ENCODE measurements at regions not wholly inside any gene's neighbourhood (a gene's known extent, or its start where the extent isn't known, plus 50 kb on each side); places are given as distances from the start of the nearest gene placed in this dataset.

DNA sequence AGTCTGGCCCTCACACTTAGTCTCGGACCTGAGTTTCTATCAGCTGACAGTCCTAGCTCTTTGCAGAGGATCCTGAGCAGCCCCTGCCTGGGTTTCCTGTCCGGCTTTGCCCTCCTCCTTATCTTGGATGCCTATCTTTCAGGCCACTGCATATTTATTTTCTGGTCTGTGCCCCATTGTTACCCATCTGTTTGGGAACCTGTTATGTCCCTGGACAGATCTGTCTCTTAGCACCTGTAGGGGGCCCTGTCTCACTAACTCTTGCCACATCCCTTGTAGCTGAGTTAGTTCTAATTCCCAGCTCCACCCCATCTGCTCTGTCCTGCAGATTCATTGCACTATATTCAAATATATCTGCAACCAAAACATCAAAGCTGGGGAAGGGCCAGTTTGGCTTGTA lies 514.9 kb upstream of the LCORL start:
- DNase-seq (ENCODE audit: low spot score) = no peak

DNA sequence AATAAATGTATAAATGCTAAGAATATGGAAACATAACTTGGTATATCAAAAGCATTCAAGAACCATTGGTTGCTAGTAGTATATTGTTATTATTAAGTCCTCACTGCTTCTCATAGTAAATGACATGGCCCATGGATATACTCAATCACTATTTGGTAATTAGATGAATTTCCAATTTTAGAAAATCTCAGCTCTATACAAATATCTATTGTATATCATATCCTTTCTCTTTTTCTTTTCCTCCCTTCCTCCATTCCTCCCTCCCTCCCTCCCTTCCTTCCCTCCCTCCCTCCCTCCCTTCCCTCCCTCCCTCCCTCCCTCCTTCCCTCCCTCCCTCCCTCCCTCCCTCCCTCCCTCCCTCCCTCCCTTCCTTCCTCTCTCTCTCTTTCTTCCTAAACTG lies 514.4 kb upstream of the LCORL start:
- TF ChIP-seq, protein P1, sequence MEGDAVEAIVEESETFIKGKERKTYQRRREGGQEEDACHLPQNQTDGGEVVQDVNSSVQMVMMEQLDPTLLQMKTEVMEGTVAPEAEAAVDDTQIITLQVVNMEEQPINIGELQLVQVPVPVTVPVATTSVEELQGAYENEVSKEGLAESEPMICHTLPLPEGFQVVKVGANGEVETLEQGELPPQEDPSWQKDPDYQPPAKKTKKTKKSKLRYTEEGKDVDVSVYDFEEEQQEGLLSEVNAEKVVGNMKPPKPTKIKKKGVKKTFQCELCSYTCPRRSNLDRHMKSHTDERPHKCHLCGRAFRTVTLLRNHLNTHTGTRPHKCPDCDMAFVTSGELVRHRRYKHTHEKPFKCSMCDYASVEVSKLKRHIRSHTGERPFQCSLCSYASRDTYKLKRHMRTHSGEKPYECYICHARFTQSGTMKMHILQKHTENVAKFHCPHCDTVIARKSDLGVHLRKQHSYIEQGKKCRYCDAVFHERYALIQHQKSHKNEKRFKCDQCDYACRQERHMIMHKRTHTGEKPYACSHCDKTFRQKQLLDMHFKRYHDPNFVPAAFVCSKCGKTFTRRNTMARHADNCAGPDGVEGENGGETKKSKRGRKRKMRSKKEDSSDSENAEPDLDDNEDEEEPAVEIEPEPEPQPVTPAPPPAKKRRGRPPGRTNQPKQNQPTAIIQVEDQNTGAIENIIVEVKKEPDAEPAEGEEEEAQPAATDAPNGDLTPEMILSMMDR (IDR thresholded peaks at IDR 0.05; ENCODE audit: unreplicated experiment) = no peak
- Mint-ChIP-seq H3K27me3 (ENCODE audit: unreplicated experiment) (no peaks in the 10 kb centered on the region), H3K27ac (ENCODE audit: unreplicated experiment) (no peak overlapping the region), H3K9me3 (ENCODE audit: unreplicated experiment) (peaks cover 4% of the 10 kb centered on the region), H3K36me3 (ENCODE audit: low read depth, unreplicated experiment) (no peaks in the 10 kb centered on the region), H3K4me3 (ENCODE audit: unreplicated experiment) (no peak overlapping the region), H3K4me1 (ENCODE audit: unreplicated experiment) (peaks cover 16% of the 10 kb centered on the region)
- DNase-seq (ENCODE audit: low spot score) = no peak

More for the DNA sequence above, 514.9 kb upstream of the LCORL start:
- TF ChIP-seq, protein P1 (IDR thresholded peaks at IDR 0.05; ENCODE audit: unreplicated experiment) = no peak
- H3K4me1 Mint-ChIP-seq (ENCODE audit: unreplicated experiment) = peaks cover 16% of the 10 kb centered on the region
- no peaks in the 10 kb centered on the region for H3K27me3 Mint-ChIP-seq (ENCODE audit: unreplicated experiment)
- H3K36me3 Mint-ChIP-seq (ENCODE audit: low read depth, unreplicated experiment) = no peaks in the 10 kb centered on the region
- H3K27ac Mint-ChIP-seq (ENCODE audit: unreplicated experiment) = no peak overlapping the region
- H3K9me3 Mint-ChIP-seq (ENCODE audit: unreplicated experiment) = peaks cover 4% of the 10 kb centered on the region
- no peak overlapping the region for H3K4me3 Mint-ChIP-seq (ENCODE audit: unreplicated experiment)

DNA sequence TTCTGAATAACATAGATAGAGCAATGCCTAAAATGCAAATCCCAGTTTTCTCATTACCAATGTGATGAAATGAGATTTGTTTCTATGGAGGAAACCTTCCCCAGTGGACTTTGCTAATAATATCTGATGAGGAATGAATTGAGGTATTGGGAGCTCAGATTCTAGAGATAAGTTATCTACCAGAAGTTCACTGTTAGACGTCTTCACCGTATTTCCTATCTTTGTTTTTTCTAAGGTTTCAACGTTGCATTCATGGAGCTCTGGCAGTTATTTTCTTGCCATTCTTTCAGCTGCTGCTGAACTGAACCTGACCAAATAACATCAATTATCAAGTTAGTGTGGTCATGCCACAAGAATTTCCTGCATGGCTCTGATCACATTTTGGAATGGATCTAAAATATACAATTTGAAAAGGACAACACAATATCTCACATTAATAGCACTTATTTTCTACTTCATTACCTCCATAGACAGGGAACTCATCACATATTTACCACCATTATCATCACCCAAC lies 511.8 kb upstream of the LCORL start:
- Mint-ChIP-seq H3K27ac (ENCODE audit: unreplicated experiment) (no peak overlapping the region), H3K27me3 (ENCODE audit: unreplicated experiment) (no peaks in the 10 kb centered on the region), H3K4me3 (ENCODE audit: unreplicated experiment) (no peak overlapping the region), H3K36me3 (ENCODE audit: low read depth, unreplicated experiment) (no peaks in the 10 kb centered on the region), H3K4me1 (ENCODE audit: unreplicated experiment) (peaks cover 9% of the 10 kb centered on the region), H3K9me3 (ENCODE audit: unreplicated experiment) (no peaks in the 10 kb centered on the region)
- DNase-seq (ENCODE audit: low spot score) = no peak
- TF ChIP-seq, protein P1 (IDR thresholded peaks at IDR 0.05; ENCODE audit: unreplicated experiment) = no peak

DNA sequence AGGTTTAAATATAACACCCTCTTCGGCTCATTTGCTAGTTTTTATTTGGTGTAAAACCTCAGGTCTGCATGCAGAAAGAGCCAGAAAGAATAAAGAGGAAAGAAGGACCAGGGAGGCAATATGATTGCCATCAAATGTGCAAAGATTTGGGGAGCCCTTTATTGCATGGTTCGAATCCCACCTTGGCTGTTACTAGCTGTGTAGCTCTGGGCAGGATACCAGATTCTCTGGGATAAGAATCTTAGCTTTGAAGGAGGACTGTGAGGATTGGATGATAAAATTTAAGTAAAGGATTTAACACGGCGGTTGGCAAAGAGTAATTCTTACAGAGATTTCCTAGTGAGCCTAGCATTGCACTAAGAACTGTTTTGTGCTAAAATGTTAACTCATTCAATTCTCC lies 510.2 kb upstream of the LCORL start:
- no peak overlapping the region for H3K4me3 Mint-ChIP-seq (ENCODE audit: unreplicated experiment)

DNA sequence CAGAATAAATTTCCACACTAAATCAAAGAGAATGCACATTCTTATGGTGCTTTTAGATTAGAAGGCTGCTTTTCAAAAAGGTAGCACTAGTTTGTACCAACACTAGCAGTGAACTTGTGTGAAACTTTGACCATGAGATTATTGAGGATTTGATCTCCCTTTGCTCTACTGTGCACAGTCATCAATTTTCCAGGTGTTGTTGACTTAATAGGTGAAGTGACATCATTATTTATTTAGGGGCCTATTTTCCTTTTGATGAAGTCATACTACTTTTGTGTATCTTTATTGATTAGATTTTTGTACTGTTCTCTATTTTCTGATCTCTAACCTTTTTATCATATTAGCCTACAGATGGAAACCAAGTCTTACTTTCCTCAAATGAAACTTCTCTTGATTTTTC lies 507.9 kb upstream of the LCORL start:
- Mint-ChIP-seq H3K36me3 (ENCODE audit: low read depth, unreplicated experiment) (no peaks in the 10 kb centered on the region), H3K27me3 (ENCODE audit: unreplicated experiment) (peaks cover 2% of the 10 kb centered on the region), H3K9me3 (ENCODE audit: unreplicated experiment) (no peaks in the 10 kb centered on the region), H3K27ac (ENCODE audit: unreplicated experiment) (no peak overlapping the region), H3K4me1 (ENCODE audit: unreplicated experiment) (peaks cover 4% of the 10 kb centered on the region), H3K4me3 (ENCODE audit: unreplicated experiment) (no peak overlapping the region)
- TF ChIP-seq, protein P1 (IDR thresholded peaks at IDR 0.05; ENCODE audit: unreplicated experiment) = no peak
- DNase-seq (ENCODE audit: low spot score) = no peak

More for the DNA sequence above, 510.2 kb upstream of the LCORL start:
- H3K9me3 Mint-ChIP-seq (ENCODE audit: unreplicated experiment) = no peaks in the 10 kb centered on the region
- H3K36me3 Mint-ChIP-seq (ENCODE audit: low read depth, unreplicated experiment) = no peaks in the 10 kb centered on the region
- H3K27ac Mint-ChIP-seq (ENCODE audit: unreplicated experiment) = no peak overlapping the region
- no peak for DNase-seq (ENCODE audit: low spot score)
- peaks cover 9% of the 10 kb centered on the region for H3K4me1 Mint-ChIP-seq (ENCODE audit: unreplicated experiment)
- TF ChIP-seq, protein P1 (IDR thresholded peaks at IDR 0.05; ENCODE audit: unreplicated experiment) = no peak
- peaks cover 2% of the 10 kb centered on the region for H3K27me3 Mint-ChIP-seq (ENCODE audit: unreplicated experiment)

All from endothelial cell (in vitro differentiated cells).